Kidney glomerular epithelial cell (primary cell): ENCODE measurements at regions not wholly inside any gene's neighbourhood (a gene's known extent, or its start where the extent isn't known, plus 50 kb on each side); places are given as distances from the start of the nearest gene placed in this dataset.
"Not testable (repeated sequence)": the region's sequence is repeated elsewhere in the genome, so short reads cannot be mapped to it uniquely, and the experiment has no call there.

Source experiments
- DNase-seq: peaks from one replicate; lab custom pipeline; 2025; lab: John Stamatoyannopoulos, UW

GRCh38 chr5:13640270-13640669, 304.2 kb downstream of the DNAH5 start:
- DNase-seq: peak; percentile 43

- no peak for DNase-seq
Measured at GRCh38 chr5:13632676-13633075, 311.8 kb downstream of the DNAH5 start.

GRCh38 chr5:13629218-13629617, 315.3 kb downstream of the DNAH5 start:
- DNase-seq: peak; percentile 7

- DNase-seq: no peak
Measured at GRCh38 chr5:13627673-13628454, 316.6 kb downstream of the DNAH5 start.

GRCh38 chr5:13625616-13626198, 318.8 kb downstream of the DNAH5 start:
- no peak for DNase-seq

- DNase-seq: no peak
Measured at GRCh38 chr5:13624283-13625074, 320.0 kb downstream of the DNAH5 start.

GRCh38 chr5:13613621-13614020, 330.9 kb downstream of the DNAH5 start:
- DNase-seq: no peak

GRCh38 chr5:13611604-13612003, 332.9 kb downstream of the DNAH5 start:
- no peak for DNase-seq

GRCh38 chr5:13609504-13609903, 335.0 kb downstream of the DNAH5 start:
- DNase-seq: no peak

- DNase-seq: peak; percentile 54
Measured at GRCh38 chr5:13606051-13606450, 338.4 kb downstream of the DNAH5 start.

- peak; percentile 68 for DNase-seq
Measured at GRCh38 chr5:13601112-13601511, 343.4 kb downstream of the DNAH5 start.

- no peak for DNase-seq
Measured at GRCh38 chr5:13595978-13596377, 348.5 kb downstream of the DNAH5 start.

- DNase-seq: peak; percentile 94
Measured at GRCh38 chr5:13591621-13592020, 352.9 kb downstream of the DNAH5 start.

GRCh38 chr5:13585324-13585723, 359.2 kb downstream of the DNAH5 start:
- no peak for DNase-seq

GRCh38 chr5:13581914-13582313, 362.6 kb downstream of the DNAH5 start:
- no peak for DNase-seq

GRCh38 chr5:13581132-13581531, 363.4 kb downstream of the DNAH5 start:
- no peak for DNase-seq

- DNase-seq: no peak
Measured at GRCh38 chr5:13580058-13580457, 364.4 kb downstream of the DNAH5 start.

GRCh38 chr5:13579091-13579490, 365.4 kb downstream of the DNAH5 start:
- DNase-seq: not testable (repeated sequence)

GRCh38 chr5:13578311-13579039, 366.0 kb downstream of the DNAH5 start:
- DNase-seq: not testable (repeated sequence)

- DNase-seq: no peak
Measured at GRCh38 chr5:13574574-13574973, 369.9 kb downstream of the DNAH5 start.

- DNase-seq: no peak
Measured at GRCh38 chr5:13572163-13572562, 372.3 kb downstream of the DNAH5 start.

- DNase-seq: no peak
Measured at GRCh38 chr5:13569090-13569715, 375.3 kb downstream of the DNAH5 start.
